Prostate gland (tissue), 2 donors: ENCODE measurements at regions not wholly inside any gene's neighbourhood (a gene's known extent, or its start where the extent isn't known, plus 50 kb on each side); places are given as distances from the start of the nearest gene placed in this dataset.

Experiments used
- POLR2A ChIP-seq: fragments of 450-650 bp; IDR thresholded peaks from one replicate; pipeline ENCODE4 v1.6.1; 2016; ENCODE audit warnings: antibody characterized with exemption, mild to moderate bottlenecking
- POLR2AphosphoS5 ChIP-seq: sonication (generic); formaldehyde crosslinking; IDR thresholded peaks from one replicate; pipeline ENCODE4 v1.6.1; 2017; ENCODE audit warnings: antibody characterized with exemption
- TF ChIP-seq, protein P1 (sequence below), 4 experiments: fragments of 200-600 bp in 2 of 4; fragments of 450-650 bp in 2 of 4; sonication (generic) in 2 of 4; IDR thresholded peaks; 1 replicate in 3 of 4; 2 replicates in 1 of 4; pipeline ENCODE4 v1.5.1; 2016 to 2019; ENCODE audit warnings: antibody characterized with exemption in 4 of 4, mild to moderate bottlenecking in 2 of 4, moderate library complexity in 2 of 4

- TF ChIP-seq, protein P1, sequence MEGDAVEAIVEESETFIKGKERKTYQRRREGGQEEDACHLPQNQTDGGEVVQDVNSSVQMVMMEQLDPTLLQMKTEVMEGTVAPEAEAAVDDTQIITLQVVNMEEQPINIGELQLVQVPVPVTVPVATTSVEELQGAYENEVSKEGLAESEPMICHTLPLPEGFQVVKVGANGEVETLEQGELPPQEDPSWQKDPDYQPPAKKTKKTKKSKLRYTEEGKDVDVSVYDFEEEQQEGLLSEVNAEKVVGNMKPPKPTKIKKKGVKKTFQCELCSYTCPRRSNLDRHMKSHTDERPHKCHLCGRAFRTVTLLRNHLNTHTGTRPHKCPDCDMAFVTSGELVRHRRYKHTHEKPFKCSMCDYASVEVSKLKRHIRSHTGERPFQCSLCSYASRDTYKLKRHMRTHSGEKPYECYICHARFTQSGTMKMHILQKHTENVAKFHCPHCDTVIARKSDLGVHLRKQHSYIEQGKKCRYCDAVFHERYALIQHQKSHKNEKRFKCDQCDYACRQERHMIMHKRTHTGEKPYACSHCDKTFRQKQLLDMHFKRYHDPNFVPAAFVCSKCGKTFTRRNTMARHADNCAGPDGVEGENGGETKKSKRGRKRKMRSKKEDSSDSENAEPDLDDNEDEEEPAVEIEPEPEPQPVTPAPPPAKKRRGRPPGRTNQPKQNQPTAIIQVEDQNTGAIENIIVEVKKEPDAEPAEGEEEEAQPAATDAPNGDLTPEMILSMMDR (IDR thresholded peaks at IDR 0.05), result no peak
- no peak for TF ChIP-seq POLR2AphosphoS5
- TF ChIP-seq POLR2A, result no peak
Observed at GRCh38 chr5:168214071-168214470, 77.4 kb upstream of the WWC1 start.
